AG08396 (cell line): ENCODE measurements at regions not wholly inside any gene's neighbourhood (a gene's known extent, or its start where the extent isn't known, plus 50 kb on each side); places are given as distances from the start of the nearest gene placed in this dataset.
A peak's percentile ranks its signal among the peaks of the same experiment; 100 is the strongest.
"Not testable (repeated sequence)": the region's sequence is repeated elsewhere in the genome, so short reads cannot be mapped to it uniquely, and the experiment has no call there.

Source experiments
- DNase-seq: peaks from one replicate; pipeline ENCODE4 v3.0.0; 2012; ENCODE audit warnings: low spot score, mixed read lengths

DNA sequence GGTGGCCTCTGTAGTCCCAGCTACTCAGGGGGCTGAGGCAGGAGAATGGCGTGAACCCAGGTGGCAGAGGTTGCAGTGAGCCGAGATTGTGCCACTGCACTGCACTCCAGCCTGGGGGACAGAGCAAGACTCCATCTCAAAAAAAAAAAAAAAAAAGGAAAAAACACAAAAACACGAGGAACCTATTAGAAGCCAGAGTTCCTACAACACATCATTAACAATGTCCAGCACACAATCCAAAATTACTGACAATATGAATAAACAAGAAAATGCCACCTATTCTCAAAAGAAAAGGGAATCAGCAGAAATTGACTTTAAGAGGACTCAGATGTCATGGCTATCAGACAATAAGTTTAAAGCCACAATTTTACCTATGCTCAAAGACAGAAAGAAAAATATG, 57.3 kb upstream of the HS3ST3A1 start:
- DNase-seq: not testable (repeated sequence)

DNA sequence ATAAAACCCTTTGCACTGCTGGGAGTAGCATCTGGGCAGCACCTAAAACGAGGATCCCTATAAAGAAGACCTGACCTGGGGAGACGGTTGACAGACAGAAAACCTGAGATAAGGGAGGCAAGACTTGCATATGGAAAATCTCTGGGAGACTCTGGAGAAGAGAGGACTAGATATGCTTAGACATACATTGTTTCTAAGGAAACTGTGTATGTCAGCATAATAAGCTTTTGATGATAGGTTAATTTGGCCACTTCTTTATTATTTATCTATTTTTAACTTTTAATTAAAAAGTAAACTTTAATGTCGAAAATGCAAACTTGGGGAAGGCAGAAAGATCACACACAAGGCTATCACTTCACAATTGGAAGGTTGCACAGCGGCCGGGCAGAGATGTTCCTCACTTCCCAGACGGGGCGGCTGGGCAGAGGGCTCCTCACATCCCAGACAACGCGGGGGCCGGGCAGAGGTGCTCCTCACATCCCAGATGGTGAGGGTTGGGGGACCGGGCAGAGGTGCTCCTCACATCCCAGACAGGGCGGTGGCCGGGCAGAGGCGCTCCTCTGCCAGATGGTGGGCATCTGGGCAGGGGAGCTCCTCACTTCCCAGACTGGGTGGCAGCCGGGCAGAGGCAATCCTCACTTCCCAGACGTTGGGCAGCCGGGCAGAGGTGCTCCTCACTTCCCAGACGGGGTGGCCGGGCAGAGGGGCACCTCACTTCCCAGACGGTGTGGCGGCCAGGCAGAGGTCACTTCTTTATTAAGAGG, 64.3 kb upstream of the HS3ST3A1 start:
- DNase-seq: no peak

DNA sequence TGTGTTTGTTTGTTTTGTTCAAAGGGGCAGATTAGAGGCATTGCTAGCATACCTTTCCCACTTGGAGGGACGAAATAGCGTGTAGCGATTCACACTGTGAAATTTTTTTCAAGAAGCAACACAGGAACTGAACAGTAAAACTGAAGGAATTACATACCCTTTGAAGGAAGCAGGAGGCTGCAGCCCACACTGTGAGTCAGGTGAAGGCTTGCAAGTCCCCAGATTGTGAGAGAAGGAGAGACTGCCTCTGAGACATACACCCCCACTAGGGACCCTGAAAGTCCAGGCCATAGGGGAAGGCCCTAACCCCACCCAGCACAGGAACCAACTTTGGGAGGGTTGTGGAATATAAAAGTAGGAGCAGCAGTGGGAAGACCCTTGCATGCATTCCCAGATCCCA, 69.6 kb upstream of the HS3ST3A1 start:
- DNase-seq: no peak

DNA sequence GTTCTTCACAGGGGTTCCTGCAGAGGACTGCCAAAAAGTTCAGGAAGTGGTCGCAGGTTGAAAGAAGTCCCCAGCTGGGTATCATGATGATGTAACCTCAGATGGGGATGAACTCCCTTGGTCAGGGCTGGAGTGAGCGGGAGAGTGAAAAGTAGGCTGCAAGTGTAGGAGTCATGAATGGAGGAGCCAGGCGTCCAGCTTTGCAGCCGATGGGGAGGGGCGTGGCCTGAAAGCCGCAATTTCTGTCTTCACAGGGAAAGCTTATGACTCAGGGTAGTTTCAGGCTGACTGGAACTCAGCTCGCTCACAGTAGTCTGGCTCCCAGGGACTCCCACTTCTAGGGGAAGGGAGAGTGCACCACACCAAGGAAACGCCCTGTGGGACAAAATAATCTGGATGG, 70.0 kb upstream of the HS3ST3A1 start:
- DNase-seq: no peak

DNA sequence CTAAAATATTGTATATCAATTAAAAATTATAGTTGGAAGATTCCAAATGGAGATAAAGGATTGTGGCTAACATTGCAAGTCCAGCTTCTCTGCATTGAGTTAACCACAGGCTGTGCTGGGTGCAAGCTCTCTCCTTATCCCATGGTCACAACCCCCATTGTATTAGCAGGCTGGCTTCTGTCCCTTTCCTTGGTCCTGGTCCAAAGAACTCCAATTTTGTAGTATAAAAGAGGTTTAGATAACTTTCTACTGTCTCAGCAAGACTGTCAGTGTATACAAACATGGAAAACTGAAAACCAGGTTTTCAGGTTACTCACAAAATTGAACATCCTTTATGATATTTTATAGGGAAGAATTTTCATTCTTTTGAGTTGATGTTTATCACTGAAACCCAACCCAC, 76.6 kb upstream of the HS3ST3A1 start:
- no peak for DNase-seq

DNA sequence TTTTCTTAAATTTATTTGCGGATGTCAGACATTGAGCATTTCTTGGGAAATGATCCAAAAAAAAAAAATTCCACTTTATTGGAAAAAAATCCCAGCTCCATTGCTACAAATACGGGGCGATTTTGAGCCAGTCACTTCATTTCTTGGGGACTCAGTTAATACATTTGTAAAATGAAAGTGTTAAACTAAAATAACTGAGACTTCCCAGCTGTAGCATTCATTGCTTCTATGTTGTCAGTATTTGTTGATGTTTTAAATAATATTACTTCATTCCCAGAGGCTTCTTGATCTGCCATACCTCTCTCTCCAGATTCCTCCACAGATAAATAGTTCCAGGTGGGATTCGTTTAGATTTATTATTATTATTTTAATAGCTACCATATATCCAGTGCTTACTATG, 77.1 kb upstream of the HS3ST3A1 start:
- DNase-seq: no peak

DNA sequence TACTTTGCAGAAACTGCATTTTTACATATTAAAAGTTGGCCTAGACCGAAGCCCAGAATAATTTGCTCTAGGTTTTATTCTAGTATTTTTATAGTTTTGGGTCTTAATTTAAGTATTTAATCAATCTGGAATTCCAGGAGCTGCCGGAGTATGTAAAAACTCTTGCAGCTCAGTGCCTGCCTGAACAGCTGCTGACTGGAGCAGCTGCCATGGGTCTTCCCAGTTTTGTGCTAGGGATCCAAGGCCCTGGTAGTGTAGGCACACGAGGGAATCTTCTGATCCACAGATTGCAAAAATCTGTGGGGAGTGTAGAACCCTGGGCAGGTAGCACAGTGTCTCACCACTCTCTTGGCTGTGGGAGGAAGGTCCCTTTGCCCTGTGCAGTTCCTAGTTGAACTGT, 87.0 kb upstream of the HS3ST3A1 start:
- no peak for DNase-seq

DNA sequence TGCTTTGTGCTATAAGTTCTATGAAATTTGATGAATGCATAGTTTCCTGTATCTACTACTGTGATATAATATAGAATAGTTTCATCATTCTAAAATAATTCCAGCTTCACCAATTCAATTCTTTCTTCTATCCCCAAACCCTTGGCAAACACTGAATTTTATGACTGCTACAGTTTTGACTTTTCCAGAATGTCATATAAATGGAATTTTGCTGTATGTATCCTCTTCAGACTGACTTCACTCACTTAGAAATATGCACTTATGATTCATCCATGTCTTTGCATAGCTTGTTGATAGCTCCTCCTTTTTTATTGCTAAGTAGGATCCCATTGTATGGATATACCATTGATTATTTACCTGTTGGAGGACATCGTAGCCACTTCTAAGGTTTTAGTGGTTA, 89.1 kb upstream of the HS3ST3A1 start:
- DNase-seq: no peak

DNA sequence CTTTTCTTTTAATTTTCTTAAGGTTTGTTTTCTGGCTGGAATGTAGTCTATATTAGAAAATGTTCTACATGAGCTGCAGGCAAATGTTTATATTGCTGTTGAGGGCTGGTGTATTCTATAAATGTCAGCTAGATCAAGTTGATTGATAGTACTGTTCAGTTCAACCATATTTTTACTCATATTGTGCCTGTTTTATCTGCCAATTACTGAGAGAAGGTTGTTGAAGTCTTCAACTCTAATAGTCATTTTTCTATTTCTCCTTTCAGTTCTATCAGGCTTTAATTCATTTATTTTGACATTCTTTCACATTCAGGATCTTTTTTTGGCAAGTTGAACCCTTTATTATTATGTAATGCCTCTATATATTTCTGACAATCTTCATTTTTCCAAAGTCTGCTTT, 93.2 kb upstream of the HS3ST3A1 start:
- no peak for DNase-seq

DNA sequence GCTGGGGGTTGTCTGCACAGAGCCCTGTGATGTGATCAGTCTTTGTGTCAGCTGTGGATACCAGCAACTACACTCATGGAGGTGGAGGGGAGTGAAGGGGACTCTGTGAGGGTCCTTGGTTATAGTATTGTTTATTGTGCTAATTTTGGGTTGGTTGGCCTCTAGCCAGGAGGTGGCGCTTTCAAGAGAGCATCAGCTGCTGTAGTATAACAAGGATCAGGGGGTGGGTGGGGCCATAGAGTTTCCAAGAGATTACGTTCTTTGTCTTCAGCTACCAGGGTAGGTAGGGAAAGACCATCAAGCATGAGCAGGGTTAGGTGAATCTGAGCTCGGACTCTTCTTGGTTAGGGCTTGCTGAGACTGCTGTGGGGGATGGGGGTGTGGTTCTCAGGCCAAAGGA, 97.1 kb upstream of the HS3ST3A1 start:
- no peak for DNase-seq

DNA sequence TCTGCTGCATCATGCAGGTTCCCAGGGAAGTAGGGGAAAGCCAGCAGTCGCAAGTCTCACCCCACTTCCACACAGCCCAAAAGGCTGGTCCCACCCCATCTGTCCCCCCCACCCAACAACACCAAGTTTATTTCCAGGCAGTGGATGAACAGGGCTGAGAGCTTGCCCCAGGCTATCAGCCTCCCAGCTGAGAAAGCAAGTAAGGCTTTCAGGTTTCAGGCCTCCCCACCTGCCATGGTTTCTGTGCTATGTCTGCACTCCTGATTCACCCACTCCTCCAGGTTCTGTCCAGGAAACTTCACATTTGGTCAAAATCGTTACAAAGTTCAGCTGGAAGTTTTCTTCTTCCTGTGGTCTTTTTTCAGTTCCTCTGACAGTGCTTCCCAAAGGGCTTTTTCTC, 97.5 kb upstream of the HS3ST3A1 start:
- no peak for DNase-seq

DNA sequence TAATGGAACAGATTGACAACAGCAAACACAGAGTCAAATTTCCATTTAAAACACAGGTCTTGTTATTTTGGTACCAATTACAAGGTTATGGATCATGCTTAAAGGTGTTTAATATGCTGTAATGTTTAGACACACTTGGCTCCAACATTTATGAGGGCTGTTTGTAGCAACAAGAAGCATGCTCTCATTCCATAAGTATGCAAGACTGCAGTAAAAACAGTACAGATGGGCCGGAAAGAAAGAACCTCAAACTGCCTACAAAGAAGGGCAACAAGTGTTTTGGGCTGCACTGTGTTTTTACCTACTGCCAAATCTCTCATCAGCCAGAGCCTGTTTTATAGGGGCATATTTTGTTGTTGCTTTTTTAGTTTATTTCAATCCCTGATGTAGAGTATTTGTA, 100.5 kb upstream of the HS3ST3A1 start:
- peak; percentile 14 for DNase-seq

DNA sequence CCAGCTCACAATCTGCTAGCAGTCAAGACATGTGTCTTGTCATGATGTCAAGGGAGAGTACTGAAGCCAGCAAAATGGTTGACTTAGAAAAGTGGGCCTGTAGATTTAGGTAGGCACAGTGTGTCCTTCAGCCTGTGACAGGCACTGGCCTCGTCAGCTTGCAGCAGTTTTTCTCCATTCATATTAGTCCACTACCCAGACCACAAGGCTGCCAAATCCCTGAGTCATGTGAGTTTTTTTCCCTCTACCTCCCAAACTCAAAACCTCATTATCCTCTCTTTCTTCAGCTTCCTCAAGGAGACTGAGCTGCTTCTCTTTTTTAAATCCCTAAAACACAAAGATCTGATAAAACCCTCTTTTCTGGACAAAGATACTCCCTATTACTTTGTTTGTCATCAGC, 102.6 kb upstream of the HS3ST3A1 start:
- DNase-seq: peak; percentile 58

DNA sequence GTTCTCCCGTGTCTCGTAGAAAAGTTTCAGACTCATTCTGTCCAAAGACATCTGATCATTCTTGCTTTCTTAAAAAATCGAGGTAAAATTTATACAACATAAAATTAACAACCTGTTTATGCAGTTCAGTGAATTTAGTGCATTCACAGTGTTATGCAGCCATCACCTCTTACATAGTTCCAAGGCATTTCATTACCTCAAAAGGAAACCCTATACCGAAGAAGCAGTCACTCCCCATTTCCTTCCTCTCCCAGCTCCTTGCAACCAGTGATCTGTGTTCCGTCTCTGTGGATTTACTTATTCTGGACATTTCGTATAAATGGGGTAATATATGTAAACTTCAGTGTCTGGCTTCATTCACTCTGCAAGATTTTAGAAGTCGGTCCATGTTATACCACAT, 103.5 kb upstream of the HS3ST3A1 start:
- DNase-seq: no peak

DNA sequence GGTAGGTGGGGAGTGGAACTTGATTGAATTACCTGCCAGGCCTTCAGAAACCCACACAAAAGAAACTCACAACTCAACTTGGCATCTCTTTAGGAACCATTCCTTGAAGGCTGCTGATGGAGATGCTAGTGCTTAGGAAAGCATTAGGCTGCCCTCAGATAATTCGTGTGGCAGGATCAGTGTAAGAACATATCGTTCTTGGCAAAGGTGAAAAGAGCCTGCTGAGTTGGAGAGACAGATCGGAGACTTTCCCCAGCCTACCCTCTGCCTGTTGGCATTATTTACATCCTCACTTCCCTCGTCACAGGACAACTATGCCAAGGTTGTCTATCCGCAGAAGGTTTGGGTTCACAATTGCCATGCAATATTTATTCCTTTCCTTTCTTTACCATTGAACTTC, 120.0 kb upstream of the HS3ST3A1 start:
- no peak for DNase-seq

DNA sequence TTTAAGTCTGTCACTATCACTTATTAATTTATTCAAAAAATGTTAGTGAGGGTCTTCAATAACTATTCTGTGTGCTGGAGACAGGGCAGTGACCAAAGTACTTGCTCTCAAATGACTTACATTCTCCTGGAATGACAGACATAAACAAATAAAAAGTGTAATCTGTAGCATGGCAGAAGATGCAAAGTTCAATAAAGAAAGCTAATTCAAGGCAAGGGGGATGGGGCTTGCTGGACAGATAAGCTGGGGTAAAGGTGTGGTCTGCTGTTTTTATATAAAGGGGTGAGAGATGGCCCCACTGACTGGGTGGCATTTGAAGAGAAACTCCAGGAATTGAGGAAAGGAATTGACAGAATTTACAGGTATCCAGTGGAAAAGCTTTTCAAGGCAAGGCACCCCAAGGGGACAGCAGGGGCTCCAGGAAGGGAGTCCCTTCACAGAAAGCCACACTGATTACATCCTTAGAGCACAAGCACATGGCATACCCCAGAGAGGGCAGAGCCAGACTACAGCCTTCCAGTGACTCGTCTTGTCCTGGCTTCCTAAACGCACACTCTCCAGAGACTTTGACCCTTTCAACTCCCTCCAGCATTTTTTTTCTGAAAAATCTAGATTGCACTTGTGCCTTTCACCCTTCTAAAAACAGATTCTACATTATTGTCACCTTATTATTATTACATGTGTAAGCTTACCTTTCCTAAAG, 123.7 kb upstream of the HS3ST3A1 start:
- peak; percentile 55 for DNase-seq

DNA sequence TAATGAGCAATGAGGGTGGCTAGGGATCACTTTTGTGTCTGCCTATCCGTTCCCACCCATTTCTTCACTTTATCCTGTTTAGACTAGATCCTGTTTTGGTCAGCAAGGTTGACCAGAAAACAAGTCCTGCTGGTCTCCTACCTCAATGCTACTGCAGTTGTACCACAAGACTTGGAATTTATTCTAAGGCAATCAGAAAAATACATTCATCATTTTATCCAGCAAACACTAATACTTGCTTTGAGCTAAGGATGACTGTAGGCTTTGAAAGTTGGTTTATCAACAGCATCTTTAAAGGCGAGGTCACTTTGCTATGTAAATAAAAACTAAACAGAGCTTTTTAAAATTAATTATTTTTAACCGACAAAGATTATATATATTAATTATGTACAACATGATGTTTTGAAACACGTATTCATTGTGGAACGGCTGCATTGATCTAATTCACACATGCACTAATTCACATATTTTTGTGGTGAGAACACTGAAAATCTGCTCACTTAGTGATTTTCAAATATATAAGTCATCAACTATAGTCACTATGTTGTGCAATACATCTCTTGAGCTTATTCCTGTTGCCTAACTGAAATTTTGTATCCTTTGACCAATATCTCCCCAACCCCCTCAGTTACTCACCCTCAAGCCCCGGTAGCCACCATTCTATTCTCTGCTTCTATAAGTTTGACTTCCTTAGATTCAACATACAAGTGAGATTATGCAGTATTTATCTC, 125.9 kb upstream of the HS3ST3A1 start:
- peak; percentile 14 for DNase-seq

DNA sequence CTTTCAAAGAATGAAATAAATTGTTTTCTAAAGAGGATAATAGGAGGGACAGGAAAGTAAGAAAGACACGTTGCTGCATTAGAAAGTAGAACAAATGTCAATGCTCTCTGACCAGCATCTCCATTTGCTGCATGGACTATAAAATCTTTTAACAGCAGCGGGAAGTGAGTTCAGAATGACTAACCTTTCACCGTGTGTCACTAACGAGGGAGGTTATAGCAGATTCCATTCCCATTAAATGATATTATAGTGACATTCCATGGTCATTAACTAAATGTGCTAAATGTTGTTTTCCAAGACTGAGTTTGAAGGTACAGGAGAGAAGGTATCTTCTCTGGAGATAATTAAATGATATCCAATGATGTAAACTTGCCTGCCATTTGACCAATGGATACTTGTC, 127.1 kb upstream of the HS3ST3A1 start:
- peak; percentile 8 for DNase-seq

DNA sequence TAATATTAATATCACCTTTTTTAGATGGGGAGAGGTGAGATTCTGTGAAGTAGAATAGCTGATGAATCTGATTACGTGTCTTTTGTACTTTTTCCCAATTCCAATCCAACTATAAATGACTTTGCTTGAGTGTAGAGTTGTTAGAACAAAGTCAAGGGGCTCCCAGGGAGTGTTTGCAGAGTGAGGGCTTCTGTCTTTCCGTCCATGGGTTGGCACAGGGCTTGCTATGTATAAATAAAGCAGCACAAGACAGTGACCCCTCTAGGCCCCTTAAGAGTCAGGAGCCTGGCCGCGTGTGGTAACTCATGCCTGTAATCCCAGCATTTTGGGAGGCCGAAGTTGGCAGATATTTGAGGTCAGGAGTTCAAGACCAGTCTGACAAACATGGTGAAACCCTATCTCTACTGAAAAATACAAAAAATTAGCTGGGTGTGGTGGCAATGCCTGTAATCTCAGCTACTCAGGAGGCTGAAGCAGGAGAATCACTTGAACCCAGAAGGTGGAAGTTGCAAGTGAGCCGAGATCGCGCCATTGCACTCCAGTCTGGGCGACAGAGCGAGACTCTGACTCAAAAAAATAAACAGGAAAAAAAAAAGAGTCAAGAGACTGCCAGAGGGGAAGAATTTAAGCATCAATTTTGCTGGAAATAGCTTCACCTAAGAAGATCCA, 127.9 kb upstream of the HS3ST3A1 start:
- no peak for DNase-seq

DNA sequence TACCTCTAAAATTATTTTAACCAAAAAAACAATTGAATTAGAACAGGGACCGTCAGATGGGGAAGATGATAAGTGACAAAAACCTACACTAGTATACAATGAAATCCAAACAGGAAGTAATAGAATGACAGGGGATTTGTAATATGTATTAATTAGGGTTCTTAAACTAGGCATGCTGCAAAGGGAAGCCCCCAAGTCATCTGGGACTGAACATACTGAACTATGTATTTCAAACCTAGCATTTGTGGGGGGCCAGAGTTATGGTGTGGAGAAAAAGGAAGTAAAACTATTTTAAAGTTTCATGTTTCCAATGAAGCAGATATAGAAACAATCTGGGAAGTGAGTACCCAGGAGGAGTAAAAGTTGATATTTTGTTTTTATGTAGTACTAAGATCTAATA, 133.2 kb upstream of the HS3ST3A1 start:
- DNase-seq: no peak

DNA sequence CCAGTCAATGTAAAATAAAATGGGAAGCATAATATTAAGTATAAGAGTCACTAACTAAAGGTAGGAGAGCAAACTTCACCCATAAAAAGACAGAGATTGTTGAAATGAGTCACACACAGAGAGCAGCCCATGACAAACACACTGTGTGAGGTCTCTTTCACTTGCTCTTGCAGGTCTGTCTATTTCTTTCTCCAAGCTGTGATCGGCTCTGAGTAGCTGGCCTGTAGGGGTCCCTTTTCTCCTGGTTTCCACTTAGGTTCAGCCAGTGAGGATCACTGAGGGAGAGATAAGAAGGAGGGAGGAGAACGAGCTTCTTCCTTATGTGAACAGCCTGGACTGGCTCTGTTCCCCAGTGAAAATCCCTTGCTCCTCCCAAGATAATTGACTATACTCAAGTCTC, 133.7 kb upstream of the HS3ST3A1 start:
- no peak for DNase-seq

DNA sequence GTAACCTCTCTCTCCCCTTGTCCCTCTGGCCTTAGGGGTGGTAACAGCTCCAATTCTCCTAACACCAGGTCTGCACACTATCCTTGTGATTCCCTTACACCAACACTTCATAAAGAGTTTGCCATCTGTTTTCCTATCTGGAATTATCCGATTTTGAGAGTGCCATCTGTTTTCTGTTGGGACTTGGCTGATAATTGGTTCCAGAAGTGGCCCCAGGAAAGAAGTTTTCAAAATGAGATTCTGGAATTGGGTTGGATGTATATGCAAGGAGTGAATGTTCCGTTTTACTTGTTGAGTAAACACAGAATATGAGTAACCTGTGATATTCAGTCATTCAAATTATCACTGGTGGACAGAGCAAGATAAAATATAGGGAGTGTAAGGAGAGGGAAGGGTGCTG, 134.1 kb upstream of the HS3ST3A1 start:
- DNase-seq: no peak

DNA sequence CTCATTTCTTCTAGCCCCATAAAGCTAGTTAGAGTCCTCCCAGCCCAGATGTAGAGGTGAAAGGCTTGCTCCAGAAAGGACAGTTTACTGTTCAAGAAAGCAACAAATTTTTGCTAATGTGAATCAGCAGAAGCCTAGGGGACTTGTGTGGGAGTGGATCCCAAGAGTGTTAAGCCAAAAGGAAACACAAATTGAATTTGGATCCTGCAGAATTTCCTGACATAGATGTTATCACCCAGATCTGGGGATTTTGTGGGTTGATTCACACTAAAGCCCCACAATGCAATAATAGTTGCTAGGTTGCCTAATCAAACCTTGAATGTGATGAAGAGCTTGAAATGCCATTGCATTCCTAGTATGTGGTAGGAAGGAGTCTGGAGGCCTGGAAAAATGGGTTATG, 135.2 kb upstream of the HS3ST3A1 start:
- DNase-seq: peak; percentile 15
